ENCODE measurements at regions not wholly inside any gene's neighbourhood (a gene's known extent, or its start where the extent isn't known, plus 50 kb on each side); places are given as distances from the start of the nearest gene placed in this dataset.

DNA sequence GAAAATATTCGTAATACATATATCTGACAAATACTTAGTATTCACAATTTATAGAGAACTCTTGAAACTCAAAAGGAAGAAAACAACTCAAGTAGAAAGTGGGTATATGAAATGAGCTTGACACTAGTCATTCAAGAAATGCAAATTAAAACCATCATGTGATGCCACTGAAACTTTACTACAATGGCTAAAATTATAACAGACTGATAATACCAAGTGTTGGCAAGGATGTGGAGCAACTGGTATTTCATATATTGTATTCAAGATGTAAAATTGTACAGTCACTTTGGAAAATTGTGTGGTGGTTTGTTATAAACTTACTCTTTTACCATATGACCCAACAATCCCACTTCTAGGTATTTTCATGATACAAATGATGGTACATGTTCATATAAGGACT lies 68.7 kb upstream of the AGTR1 start:
- TF ChIP-seq CTCF (IDR thresholded peaks at IDR 0.05 in 4 of 5, conservative IDR thresholded peaks at IDR 0.05 in 1 of 5) = no peak
- no peak for TF ChIP-seq POLR2A (IDR thresholded peaks at IDR 0.05)
